ENCODE measurements at regions not wholly inside any gene's neighbourhood (a gene's known extent, or its start where the extent isn't known, plus 50 kb on each side); places are given as distances from the start of the nearest gene placed in this dataset.

DNA sequence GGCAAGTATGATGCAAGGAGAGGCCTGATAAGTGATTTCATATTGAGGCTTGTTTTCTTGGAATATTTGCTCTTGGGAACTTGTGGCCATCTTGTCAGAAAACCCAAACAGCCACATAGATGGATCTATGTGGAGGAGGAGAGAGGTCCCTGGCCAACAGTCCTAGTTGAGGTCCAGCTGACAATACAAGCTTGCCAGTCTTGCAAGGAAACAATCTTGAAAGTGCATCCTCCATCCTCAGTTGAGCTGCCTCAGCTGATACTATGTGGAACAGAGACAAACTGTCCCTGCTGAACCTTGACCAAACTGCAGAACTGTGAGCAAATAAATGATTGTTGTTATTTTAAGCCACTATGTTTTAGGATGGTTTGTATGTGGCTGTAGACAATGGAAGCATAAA lies 146.4 kb downstream of the TMX1 start:
- no peak overlapping the region for H3K27ac ChIP-seq (ENCODE audit: extremely low read length, insufficient read depth, low read length)
- no peak overlapping the region for H3K4me3 ChIP-seq (replicated peaks in 1 of 3; ENCODE audit: insufficient read depth in 1 of 3, low read depth in 2 of 3, low read length in 3 of 3)
- peaks cover 0 to 5% of the 10 kb centered on the region in 2 experiments; a peak in 2 of 5 replicates for H3K27me3 ChIP-seq (ENCODE audit: control insufficient read depth in 1 of 2, insufficient read depth in 2 of 2, low read length in 2 of 2)
- no peak overlapping the region for H2AFZ ChIP-seq (ENCODE audit: low read length)
- ChIA-PET POLR2A (no interaction called here), CTCF (ENCODE audit: low intra/inter-chr PET ratio, low total read pairs) (no interaction called here)
- ATAC-seq (no peak), FAIRE-seq (no peak), DNase-seq (ENCODE audit: low spot score) (no peak)
- H3K4me2 ChIP-seq (ENCODE audit: low read depth, low read length), result no peak overlapping the region
- TF ChIP-seq, protein P1, sequence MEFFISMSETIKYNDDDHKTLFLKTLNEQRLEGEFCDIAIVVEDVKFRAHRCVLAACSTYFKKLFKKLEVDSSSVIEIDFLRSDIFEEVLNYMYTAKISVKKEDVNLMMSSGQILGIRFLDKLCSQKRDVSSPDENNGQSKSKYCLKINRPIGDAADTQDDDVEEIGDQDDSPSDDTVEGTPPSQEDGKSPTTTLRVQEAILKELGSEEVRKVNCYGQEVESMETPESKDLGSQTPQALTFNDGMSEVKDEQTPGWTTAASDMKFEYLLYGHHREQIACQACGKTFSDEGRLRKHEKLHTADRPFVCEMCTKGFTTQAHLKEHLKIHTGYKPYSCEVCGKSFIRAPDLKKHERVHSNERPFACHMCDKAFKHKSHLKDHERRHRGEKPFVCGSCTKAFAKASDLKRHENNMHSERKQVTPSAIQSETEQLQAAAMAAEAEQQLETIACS (CRISPR knock-in tag; IDR thresholded peaks at IDR 0.05), result no peak
- no peak for TF ChIP-seq TOE1 (CRISPR knock-in tag; IDR thresholded peaks at IDR 0.05)
- TF ChIP-seq, protein P2, sequence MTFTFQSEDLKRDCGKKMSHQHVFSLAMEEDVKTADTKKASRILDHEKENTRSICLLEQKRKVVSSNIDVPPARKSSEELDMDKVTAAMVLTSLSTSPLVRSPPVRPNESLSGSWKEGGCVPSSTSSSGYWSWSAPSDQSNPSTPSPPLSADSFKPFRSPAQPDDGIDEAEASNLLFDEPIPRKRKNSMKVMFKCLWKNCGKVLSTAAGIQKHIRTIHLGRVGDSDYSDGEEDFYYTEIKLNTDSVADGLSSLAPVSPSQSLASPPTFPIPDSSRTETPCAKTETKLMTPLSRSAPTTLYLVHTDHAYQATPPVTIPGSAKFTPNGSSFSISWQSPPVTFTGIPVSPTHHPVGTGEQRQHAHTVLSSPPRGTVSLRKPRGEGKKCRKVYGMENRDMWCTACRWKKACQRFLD (CRISPR knock-in tag; IDR thresholded peaks at IDR 0.05; ENCODE audit: borderline replicate concordance), result no peak
- in situ Hi-C loops (cut with HindIII; ENCODE audit: extremely low pct_ligation_motif_present, low pct_unique_long_range_greater_than_20kb) (no loop called here), intact Hi-C loops (cut with micrococcal nuclease; ENCODE audit: unreplicated experiment) (no loop called here)
- H4K20me1 ChIP-seq (ENCODE audit: insufficient read depth, low read length), result no peaks in the 10 kb centered on the region
- H3K36me3 ChIP-seq (replicated peaks in 1 of 2; ENCODE audit: control insufficient read depth in 1 of 2, insufficient read depth in 2 of 2, low read length in 2 of 2), result no peaks in the 10 kb centered on the region
- H3K9me3 ChIP-seq (ENCODE audit: low read length), result no peaks in the 10 kb centered on the region
- H3K4me1 ChIP-seq (ENCODE audit: insufficient read depth, low read length), result no peaks in the 10 kb centered on the region
- no peak overlapping the region for H3K9ac ChIP-seq (ENCODE audit: insufficient read depth, low read depth, low read length)
- no TSS peak for BruUV-seq (replicated peaks)
- H3K79me2 ChIP-seq (ENCODE audit: insufficient read depth, low read length), result no peaks in the 10 kb centered on the region

DNA sequence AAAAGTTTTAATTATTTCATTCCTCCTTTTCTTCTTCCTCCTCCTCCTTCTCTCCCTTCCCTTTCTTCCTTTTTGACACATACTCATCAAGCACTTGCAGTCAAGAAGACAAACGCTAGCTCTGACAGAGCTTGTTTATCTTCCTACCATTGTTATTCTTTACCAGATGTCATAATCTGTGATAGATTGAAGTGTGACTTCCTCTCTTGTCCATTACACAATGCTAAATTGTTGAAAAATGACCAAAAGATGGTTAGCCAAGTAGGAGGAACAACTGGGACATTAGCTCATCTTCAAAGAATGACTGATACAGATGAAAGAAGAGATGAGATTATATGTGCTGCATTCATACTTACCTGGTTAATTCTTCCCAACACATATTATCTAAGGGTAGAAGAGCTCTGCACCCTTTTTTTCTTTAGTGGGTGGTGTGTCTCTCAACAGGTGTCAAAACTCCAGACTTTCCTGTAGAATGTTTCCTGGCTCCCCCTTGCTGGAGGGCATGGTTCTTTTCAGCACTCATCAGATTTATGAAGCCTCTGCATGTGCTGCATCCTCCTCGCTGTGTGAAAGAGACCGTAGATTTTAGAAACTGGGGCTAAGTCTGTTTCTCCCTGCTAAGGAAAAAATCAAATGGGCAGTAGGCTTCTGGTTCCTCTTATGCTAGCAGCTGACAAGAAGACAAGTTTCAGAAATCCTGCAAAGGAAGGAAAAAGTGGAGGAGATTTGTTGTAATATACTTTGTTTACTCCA lies 147.1 kb downstream of the TMX1 start:
- H4K20me1 ChIP-seq (ENCODE audit: insufficient read depth, low read length), result no peaks in the 10 kb centered on the region
- ChIA-PET CTCF (ENCODE audit: low intra/inter-chr PET ratio, low total read pairs) (no interaction called here), POLR2A (no interaction called here)
- H3K36me3 ChIP-seq (replicated peaks in 1 of 2; ENCODE audit: control insufficient read depth in 1 of 2, insufficient read depth in 2 of 2, low read length in 2 of 2), result no peaks in the 10 kb centered on the region
- no peak overlapping the region for H3K4me3 ChIP-seq (replicated peaks in 1 of 3; ENCODE audit: insufficient read depth in 1 of 3, low read depth in 2 of 3, low read length in 3 of 3)
- H3K4me1 ChIP-seq (ENCODE audit: insufficient read depth, low read length), result no peaks in the 10 kb centered on the region
- TF ChIP-seq AGO2 (optimal IDR thresholded peaks at IDR 0.05; ENCODE audit: low read depth, low read length) (no peak), ZNF292 (CRISPR knock-in tag; IDR thresholded peaks at IDR 0.05; ENCODE audit: borderline replicate concordance, low read depth) (no peak), CEBPG (CRISPR knock-in tag; IDR thresholded peaks at IDR 0.05) (no peak), ZNF232 (CRISPR knock-in tag; IDR thresholded peaks at IDR 0.05; ENCODE audit: borderline replicate concordance) (no peak), MAZ (IDR thresholded peaks at IDR 0.05; ENCODE audit: borderline replicate concordance, low read depth, low read length) (no peak), MAZ (CRISPR knock-in tag; IDR thresholded peaks at IDR 0.05; ENCODE audit: low read depth) (no peak), RFXANK (CRISPR knock-in tag; IDR thresholded peaks at IDR 0.05) (no peak), TBX3 (IDR thresholded peaks at IDR 0.05; ENCODE audit: borderline replicate concordance) (no peak)
- TF ChIP-seq, protein P3, sequence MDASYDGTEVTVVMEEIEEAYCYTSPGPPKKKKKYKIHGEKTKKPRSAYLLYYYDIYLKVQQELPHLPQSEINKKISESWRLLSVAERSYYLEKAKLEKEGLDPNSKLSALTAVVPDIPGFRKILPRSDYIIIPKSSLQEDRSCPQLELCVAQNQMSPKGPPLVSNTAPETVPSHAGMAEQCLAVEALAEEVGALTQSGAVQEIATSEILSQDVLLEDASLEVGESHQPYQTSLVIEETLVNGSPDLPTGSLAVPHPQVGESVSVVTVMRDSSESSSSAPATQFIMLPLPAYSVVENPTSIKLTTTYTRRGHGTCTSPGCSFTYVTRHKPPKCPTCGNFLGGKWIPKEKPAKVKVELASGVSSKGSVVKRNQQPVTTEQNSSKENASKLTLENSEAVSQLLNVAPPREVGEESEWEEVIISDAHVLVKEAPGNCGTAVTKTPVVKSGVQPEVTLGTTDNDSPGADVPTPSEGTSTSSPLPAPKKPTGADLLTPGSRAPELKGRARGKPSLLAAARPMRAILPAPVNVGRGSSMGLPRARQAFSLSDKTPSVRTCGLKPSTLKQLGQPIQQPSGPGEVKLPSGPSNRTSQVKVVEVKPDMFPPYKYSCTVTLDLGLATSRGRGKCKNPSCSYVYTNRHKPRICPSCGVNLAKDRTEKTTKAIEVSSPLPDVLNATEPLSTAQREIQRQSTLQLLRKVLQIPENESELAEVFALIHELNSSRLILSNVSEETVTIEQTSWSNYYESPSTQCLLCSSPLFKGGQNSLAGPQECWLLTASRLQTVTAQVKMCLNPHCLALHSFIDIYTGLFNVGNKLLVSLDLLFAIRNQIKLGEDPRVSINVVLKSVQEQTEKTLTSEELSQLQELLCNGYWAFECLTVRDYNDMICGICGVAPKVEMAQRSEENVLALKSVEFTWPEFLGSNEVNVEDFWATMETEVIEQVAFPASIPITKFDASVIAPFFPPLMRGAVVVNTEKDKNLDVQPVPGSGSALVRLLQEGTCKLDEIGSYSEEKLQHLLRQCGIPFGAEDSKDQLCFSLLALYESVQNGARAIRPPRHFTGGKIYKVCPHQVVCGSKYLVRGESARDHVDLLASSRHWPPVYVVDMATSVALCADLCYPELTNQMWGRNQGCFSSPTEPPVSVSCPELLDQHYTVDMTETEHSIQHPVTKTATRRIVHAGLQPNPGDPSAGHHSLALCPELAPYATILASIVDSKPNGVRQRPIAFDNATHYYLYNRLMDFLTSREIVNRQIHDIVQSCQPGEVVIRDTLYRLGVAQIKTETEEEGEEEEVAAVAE (CRISPR knock-in tag; IDR thresholded peaks at IDR 0.05; ENCODE audit: borderline replicate concordance), result no peak
- BruUV-seq (replicated peaks), result no TSS peak
- H3K9me3 ChIP-seq (ENCODE audit: low read length), result no peaks in the 10 kb centered on the region
- H3K4me2 ChIP-seq (ENCODE audit: low read depth, low read length), result no peak overlapping the region
- in situ Hi-C loops (cut with HindIII; ENCODE audit: extremely low pct_ligation_motif_present, low pct_unique_long_range_greater_than_20kb), result no loop called here
- ATAC-seq (no peak), FAIRE-seq (no peak), DNase-seq (ENCODE audit: low spot score) (no peak)
- H3K27me3 ChIP-seq (ENCODE audit: control insufficient read depth in 1 of 2, insufficient read depth in 2 of 2, low read length in 2 of 2), result peaks cover 0 to 5% of the 10 kb centered on the region in 2 experiments; a peak in 2 of 5 replicates
- WGBS (ENCODE audit: low lambda C conversion rate), result 58% methylated on average over 3 of the region's 3 CpGs
- H2AFZ ChIP-seq (ENCODE audit: low read length), result no peak overlapping the region
- no peak overlapping the region for H3K9ac ChIP-seq (ENCODE audit: insufficient read depth, low read depth, low read length)
- intact Hi-C loops (cut with micrococcal nuclease; ENCODE audit: unreplicated experiment), result no loop called here
- H3K79me2 ChIP-seq (ENCODE audit: insufficient read depth, low read length), result no peaks in the 10 kb centered on the region
- no peak overlapping the region for H3K27ac ChIP-seq (ENCODE audit: extremely low read length, insufficient read depth, low read length)

Measured in HepG2 (cell line).